ENCODE measurements at regions not wholly inside any gene's neighbourhood (a gene's known extent, or its start where the extent isn't known, plus 50 kb on each side); places are given as distances from the start of the nearest gene placed in this dataset.

DNA sequence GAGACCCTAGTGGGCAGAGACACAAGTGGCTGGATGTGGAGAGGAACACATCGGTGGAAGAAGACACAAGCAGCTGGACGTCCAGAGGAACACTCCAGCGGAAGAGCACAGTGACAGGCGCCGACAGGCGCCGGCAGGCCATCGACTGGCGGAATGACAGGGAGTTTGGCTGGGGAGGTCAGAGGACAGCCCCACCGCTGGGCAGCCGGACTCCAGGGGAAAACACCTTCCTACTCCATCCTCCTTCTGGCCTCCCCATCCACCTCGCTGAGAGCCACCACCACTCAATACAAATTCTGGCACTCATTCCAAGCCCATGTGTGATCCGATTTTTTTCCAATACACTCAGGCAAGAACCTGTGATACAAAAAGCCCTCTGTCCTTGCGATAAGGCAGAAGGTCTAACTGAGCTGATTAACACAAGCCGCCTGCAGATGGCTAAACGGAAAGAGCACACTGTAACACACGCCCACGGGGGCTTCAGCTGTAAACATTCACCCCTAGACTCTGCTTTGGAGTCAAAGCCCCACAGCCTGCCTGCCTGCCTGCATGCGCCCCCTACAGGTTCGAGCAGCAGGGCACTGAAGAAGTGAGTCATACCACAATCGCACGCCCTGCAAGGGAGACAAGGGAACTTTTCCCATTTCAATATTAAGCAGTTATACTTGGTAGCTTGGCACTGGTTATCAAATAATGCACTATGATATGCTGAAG, 50.2 kb upstream of the LRP1B start:
- H3K4me3 Mint-ChIP-seq: no peak overlapping the region
- H3K9me3 Mint-ChIP-seq: peaks cover 5% of the 10 kb centered on the region
- H3K36me3 Mint-ChIP-seq (ENCODE audit: low read depth): no peaks in the 10 kb centered on the region
- H3K4me1 Mint-ChIP-seq: peaks cover 4% of the 10 kb centered on the region
- intact Hi-C loops (cut with micrococcal nuclease): no loop called here
- no peak overlapping the region for H3K27ac Mint-ChIP-seq
- DNase-seq: peak; percentile 56
- H3K27me3 Mint-ChIP-seq: no peaks in the 10 kb centered on the region
